ENCODE measurements at regions not wholly inside any gene's neighbourhood (a gene's known extent, or its start where the extent isn't known, plus 50 kb on each side); places are given as distances from the start of the nearest gene placed in this dataset.

DNA sequence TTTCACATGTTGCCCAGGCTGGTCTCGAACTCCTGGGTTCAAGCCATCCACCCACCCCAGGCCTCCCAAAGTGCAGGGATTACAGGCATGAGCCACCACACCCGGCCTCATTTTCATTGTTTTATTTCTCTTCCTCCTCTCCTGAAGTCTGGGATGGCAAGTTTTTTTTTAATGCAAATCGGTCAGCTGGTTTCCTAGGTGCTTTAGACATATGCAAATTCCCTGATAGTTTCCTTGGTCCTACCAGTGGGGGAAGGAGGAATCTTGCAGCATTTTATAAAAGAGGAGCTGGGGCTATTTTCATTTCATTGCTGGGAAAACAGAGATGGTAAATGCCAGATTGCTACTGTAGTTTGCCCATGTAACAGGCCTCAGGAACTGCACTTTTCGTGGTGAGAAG, 179.4 kb downstream of the ACTL7B start:
- Histone ChIP-seq H3K9ac (ENCODE audit: low read length) (no peak overlapping the region), H2AFZ (ENCODE audit: low read depth, low read length) (no peak overlapping the region), H4K8ac (ENCODE audit: low read length) (no peak overlapping the region), H3K4ac (ENCODE audit: low read depth in 1 of 2, low read length in 2 of 2) (no peak overlapping the region), H2BK12ac (ENCODE audit: low read length in 2 of 2) (no peak overlapping the region), H3K36me3 (ENCODE audit: control insufficient read depth in 1 of 2, insufficient read depth in 2 of 2, low read depth in 1 of 2, low read length in 2 of 2) (no peaks in the 10 kb centered on the region), H3K23ac (ENCODE audit: low read length in 2 of 2) (no peak overlapping the region), H3K79me1 (replicated peaks; ENCODE audit: low read length, poor library complexity, severe bottlenecking) (no peaks in the 10 kb centered on the region), H3K14ac (ENCODE audit: low read length in 2 of 2) (no peak overlapping the region), H3K9me3 (ENCODE audit: control insufficient read depth, low read length) (no peaks in the 10 kb centered on the region), H4K91ac (ENCODE audit: low read length) (no peak overlapping the region), H3K4me3 (ENCODE audit: insufficient read depth in 1 of 2, low read depth in 1 of 2, low read length in 2 of 2) (no peak overlapping the region), H3K27ac (ENCODE audit: low read length, poor library complexity, severe bottlenecking) (no peak overlapping the region), H3K4me2 (ENCODE audit: low read length, poor library complexity, severe bottlenecking) (no peak overlapping the region), H3K18ac (ENCODE audit: low read depth in 1 of 2, low read length in 2 of 2) (no peak overlapping the region), H2AK5ac (ENCODE audit: low read length, severe bottlenecking) (no peak overlapping the region), H2BK5ac (ENCODE audit: low read depth, low read length, poor library complexity, severe bottlenecking) (no peak overlapping the region), H3K4me1 (ENCODE audit: control insufficient read depth, insufficient read depth, low read depth, low read length) (no peaks in the 10 kb centered on the region), H2BK15ac (ENCODE audit: low read depth, poor library complexity, severe bottlenecking) (no peak overlapping the region), H3K27me3 (ENCODE audit: control insufficient read depth in 1 of 2, insufficient read depth in 1 of 2, low read length in 2 of 2) (no peaks in the 10 kb centered on the region), H2BK120ac (ENCODE audit: low read depth, low read length) (no peak overlapping the region)
- 63% methylated on average over 4 of the region's 4 CpGs for WGBS
- no peak for DNase-seq

DNA sequence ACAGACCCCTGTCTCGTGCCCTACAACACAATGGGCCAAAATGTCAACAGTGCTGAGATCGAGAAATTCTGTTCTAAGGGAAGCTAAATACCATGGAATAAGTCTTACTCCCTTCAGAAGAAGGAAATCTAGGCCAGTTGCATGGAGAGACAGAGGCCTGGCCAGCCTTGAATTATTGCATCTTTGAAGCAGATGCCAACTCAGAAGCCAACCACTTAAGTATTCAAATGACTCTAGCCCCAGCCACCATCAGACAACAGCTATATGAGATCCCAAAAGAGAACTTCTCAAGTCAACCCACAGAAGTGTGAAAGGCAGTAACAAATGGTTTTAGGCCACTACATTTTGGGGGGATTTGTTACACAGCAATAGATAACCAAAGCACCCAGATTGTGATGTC, 180.1 kb downstream of the ACTL7B start:
- H3K4me1 ChIP-seq (ENCODE audit: control insufficient read depth, insufficient read depth, low read depth, low read length) = no peaks in the 10 kb centered on the region
- H3K14ac ChIP-seq (ENCODE audit: low read length in 2 of 2) = no peak overlapping the region
- no peaks in the 10 kb centered on the region for H3K79me1 ChIP-seq (replicated peaks; ENCODE audit: low read length, poor library complexity, severe bottlenecking)
- no peak overlapping the region for H3K4me2 ChIP-seq (ENCODE audit: low read length, poor library complexity, severe bottlenecking)
- no peak overlapping the region for H2BK12ac ChIP-seq (ENCODE audit: low read length in 2 of 2)
- H3K4ac ChIP-seq (ENCODE audit: low read depth in 1 of 2, low read length in 2 of 2) = no peak overlapping the region
- H3K27me3 ChIP-seq (ENCODE audit: control insufficient read depth in 1 of 2, insufficient read depth in 1 of 2, low read length in 2 of 2) = no peaks in the 10 kb centered on the region
- H2BK5ac ChIP-seq (ENCODE audit: low read depth, low read length, poor library complexity, severe bottlenecking) = no peak overlapping the region
- no peak overlapping the region for H3K18ac ChIP-seq (ENCODE audit: low read depth in 1 of 2, low read length in 2 of 2)
- H2AK5ac ChIP-seq (ENCODE audit: low read length, severe bottlenecking) = no peak overlapping the region
- 76% methylated on average over 2 of the region's 2 CpGs for WGBS
- no peak for DNase-seq
- H3K36me3 ChIP-seq (ENCODE audit: control insufficient read depth in 1 of 2, insufficient read depth in 2 of 2, low read depth in 1 of 2, low read length in 2 of 2) = no peaks in the 10 kb centered on the region
- H2BK15ac ChIP-seq (ENCODE audit: low read depth, poor library complexity, severe bottlenecking) = no peak overlapping the region
- H3K4me3 ChIP-seq (ENCODE audit: insufficient read depth in 1 of 2, low read depth in 1 of 2, low read length in 2 of 2) = no peak overlapping the region
- no peak overlapping the region for H2AFZ ChIP-seq (ENCODE audit: low read depth, low read length)
- H3K27ac ChIP-seq (ENCODE audit: low read length, poor library complexity, severe bottlenecking) = no peak overlapping the region
- no peak overlapping the region for H3K9ac ChIP-seq (ENCODE audit: low read length)
- no peak overlapping the region for H3K23ac ChIP-seq (ENCODE audit: low read length in 2 of 2)
- H2BK120ac ChIP-seq (ENCODE audit: low read depth, low read length) = no peak overlapping the region
- no peak overlapping the region for H4K91ac ChIP-seq (ENCODE audit: low read length)
- H3K9me3 ChIP-seq (ENCODE audit: control insufficient read depth, low read length) = no peaks in the 10 kb centered on the region
- no peak overlapping the region for H4K8ac ChIP-seq (ENCODE audit: low read length)

DNA sequence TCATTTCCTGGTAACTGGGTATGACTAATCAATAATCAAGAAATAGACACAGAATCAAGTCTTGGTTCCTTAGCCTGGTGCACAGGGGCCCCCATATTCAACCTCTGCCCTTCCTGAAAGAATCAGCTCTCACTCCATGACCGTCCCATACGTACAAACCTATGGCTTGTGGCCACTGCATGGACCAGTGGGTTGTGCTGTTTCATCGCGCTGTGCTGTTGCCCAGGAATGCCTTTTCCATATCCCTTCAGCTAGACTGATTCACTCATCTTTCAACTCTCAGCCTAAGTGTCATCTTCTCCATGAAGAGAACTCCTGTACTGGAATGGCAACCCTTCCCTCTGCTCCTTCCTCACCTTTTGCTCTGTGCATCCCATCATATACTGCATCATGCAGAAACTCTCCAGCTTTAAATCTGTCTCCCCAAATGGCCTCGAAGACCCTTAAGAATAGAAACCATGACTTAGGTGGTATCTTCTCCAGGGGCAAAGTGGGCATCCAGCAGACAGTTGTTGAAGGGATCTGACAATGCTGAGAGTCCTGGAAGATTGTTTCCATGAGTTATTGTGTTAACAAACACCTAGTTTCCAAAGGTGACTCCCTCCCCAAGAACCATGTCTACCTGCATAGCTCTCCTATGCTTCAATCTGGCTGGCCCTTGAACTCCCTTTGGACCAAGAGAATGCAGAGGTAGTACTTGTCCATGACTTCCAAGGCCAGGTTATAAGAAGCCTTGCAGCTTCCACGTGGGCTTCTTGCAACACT, 180.8 kb downstream of the ACTL7B start:
- no peak overlapping the region for H3K14ac ChIP-seq (ENCODE audit: low read length in 2 of 2)
- DNase-seq = no peak
- no peak overlapping the region for H3K4me3 ChIP-seq (ENCODE audit: insufficient read depth in 1 of 2, low read depth in 1 of 2, low read length in 2 of 2)
- H3K23ac ChIP-seq (ENCODE audit: low read length in 2 of 2) = no peak overlapping the region
- H3K27me3 ChIP-seq (ENCODE audit: control insufficient read depth in 1 of 2, insufficient read depth in 1 of 2, low read length in 2 of 2) = no peaks in the 10 kb centered on the region
- no peak overlapping the region for H2BK12ac ChIP-seq (ENCODE audit: low read length in 2 of 2)
- H2AFZ ChIP-seq (ENCODE audit: low read depth, low read length) = no peak overlapping the region
- H3K9me3 ChIP-seq (ENCODE audit: control insufficient read depth, low read length) = no peaks in the 10 kb centered on the region
- H3K79me1 ChIP-seq (replicated peaks; ENCODE audit: low read length, poor library complexity, severe bottlenecking) = no peaks in the 10 kb centered on the region
- H3K4me2 ChIP-seq (ENCODE audit: low read length, poor library complexity, severe bottlenecking) = no peak overlapping the region
- H4K8ac ChIP-seq (ENCODE audit: low read length) = no peak overlapping the region
- H4K91ac ChIP-seq (ENCODE audit: low read length) = no peak overlapping the region
- H3K36me3 ChIP-seq (ENCODE audit: control insufficient read depth in 1 of 2, insufficient read depth in 2 of 2, low read depth in 1 of 2, low read length in 2 of 2) = no peaks in the 10 kb centered on the region
- H3K9ac ChIP-seq (ENCODE audit: low read length) = no peak overlapping the region
- no peak overlapping the region for H3K18ac ChIP-seq (ENCODE audit: low read depth in 1 of 2, low read length in 2 of 2)
- WGBS = 90% methylated on average over 5 of the region's 6 CpGs
- no peak overlapping the region for H2BK5ac ChIP-seq (ENCODE audit: low read depth, low read length, poor library complexity, severe bottlenecking)
- no peak overlapping the region for H3K27ac ChIP-seq (ENCODE audit: low read length, poor library complexity, severe bottlenecking)
- no peak overlapping the region for H2AK5ac ChIP-seq (ENCODE audit: low read length, severe bottlenecking)
- no peak overlapping the region for H3K4ac ChIP-seq (ENCODE audit: low read depth in 1 of 2, low read length in 2 of 2)
- no peak overlapping the region for H2BK15ac ChIP-seq (ENCODE audit: low read depth, poor library complexity, severe bottlenecking)
- H3K4me1 ChIP-seq (ENCODE audit: control insufficient read depth, insufficient read depth, low read depth, low read length) = no peaks in the 10 kb centered on the region
- H2BK120ac ChIP-seq (ENCODE audit: low read depth, low read length) = no peak overlapping the region

GRCh38 chr9:108673386-108673785, 182.4 kb downstream of the ACTL7B start:
- WGBS = 86% methylated on average over 7 of the region's 7 CpGs
- no peak overlapping the region for H2AFZ ChIP-seq (ENCODE audit: low read depth, low read length)
- no peak overlapping the region for H4K8ac ChIP-seq (ENCODE audit: low read length)
- H2BK120ac ChIP-seq (ENCODE audit: low read depth, low read length) = no peak overlapping the region
- H3K14ac ChIP-seq (ENCODE audit: low read length in 2 of 2) = no peak overlapping the region
- H2BK12ac ChIP-seq (ENCODE audit: low read length in 2 of 2) = no peak overlapping the region
- H3K27me3 ChIP-seq (ENCODE audit: control insufficient read depth in 1 of 2, insufficient read depth in 1 of 2, low read length in 2 of 2) = no peaks in the 10 kb centered on the region
- no peak overlapping the region for H3K4me2 ChIP-seq (ENCODE audit: low read length, poor library complexity, severe bottlenecking)
- DNase-seq = no peak
- no peaks in the 10 kb centered on the region for H3K9me3 ChIP-seq (ENCODE audit: control insufficient read depth, low read length)
- no peak overlapping the region for H3K18ac ChIP-seq (ENCODE audit: low read depth in 1 of 2, low read length in 2 of 2)
- no peak overlapping the region for H3K27ac ChIP-seq (ENCODE audit: low read length, poor library complexity, severe bottlenecking)
- H3K4me3 ChIP-seq (ENCODE audit: insufficient read depth in 1 of 2, low read depth in 1 of 2, low read length in 2 of 2) = no peak overlapping the region
- no peak overlapping the region for H3K4ac ChIP-seq (ENCODE audit: low read depth in 1 of 2, low read length in 2 of 2)
- no peak overlapping the region for H4K91ac ChIP-seq (ENCODE audit: low read length)
- H2BK15ac ChIP-seq (ENCODE audit: low read depth, poor library complexity, severe bottlenecking) = no peak overlapping the region
- no peak overlapping the region for H3K23ac ChIP-seq (ENCODE audit: low read length in 2 of 2)
- H3K36me3 ChIP-seq (ENCODE audit: control insufficient read depth in 1 of 2, insufficient read depth in 2 of 2, low read depth in 1 of 2, low read length in 2 of 2) = no peaks in the 10 kb centered on the region
- H3K9ac ChIP-seq (ENCODE audit: low read length) = peak overlapping the region; percentile 64
- H3K79me1 ChIP-seq (replicated peaks; ENCODE audit: low read length, poor library complexity, severe bottlenecking) = no peaks in the 10 kb centered on the region
- H3K4me1 ChIP-seq (ENCODE audit: control insufficient read depth, insufficient read depth, low read depth, low read length) = no peaks in the 10 kb centered on the region
- H2BK5ac ChIP-seq (ENCODE audit: low read depth, low read length, poor library complexity, severe bottlenecking) = no peak overlapping the region
- H2AK5ac ChIP-seq (ENCODE audit: low read length, severe bottlenecking) = no peak overlapping the region
